ENCODE measurements at regions not wholly inside any gene's neighbourhood (a gene's known extent, or its start where the extent isn't known, plus 50 kb on each side); places are given as distances from the start of the nearest gene placed in this dataset.

- no peak for TF ChIP-seq CTCF (conservative IDR thresholded peaks at IDR 0.05; ENCODE audit: low read length)
- no peak for TF ChIP-seq EZH2phosphoT487 (IDR thresholded peaks at IDR 0.05; ENCODE audit: borderline replicate concordance)
These were observed 148.3 kb upstream of the NXPH2 start for GRCh38 chr2:138928374-138929021.
